Astrocyte of the cerebellum (primary cell): ENCODE measurements at regions not wholly inside any gene's neighbourhood (a gene's known extent, or its start where the extent isn't known, plus 50 kb on each side); places are given as distances from the start of the nearest gene placed in this dataset.
"Not testable (repeated sequence)": the region's sequence is repeated elsewhere in the genome, so short reads cannot be mapped to it uniquely, and the experiment has no call there.

ENCODE experiments used
- DNase-seq: peaks from one replicate; pipeline ENCODE4 v3.0.0-alpha.2; 2011; ENCODE audit warnings: low read depth
- H3K4me3 ChIP-seq: 2 replicates; pipeline ENCODE4 v1.5.1; 2011; ENCODE audit warnings: mild to moderate bottlenecking, low read depth, low read length, moderate library complexity
- in situ Hi-C: cut with HindIII; loops from 2 replicates; pipeline ENCODE4 v1.10.0; 2017; ENCODE audit warnings: low sequenced_read_pairs
- TF ChIP-seq, protein P1 (sequence below): IDR thresholded peaks from 2 replicates; pipeline ENCODE4 v1.5.1; 2012; ENCODE audit warnings: low read length, low read depth, moderate library complexity, mild to moderate bottlenecking; ENCODE audit errors: missing control alignments

GRCh38 chrX:13387666-13388494 lies 68.0 kb upstream of the ATXN3L start:
- no peak overlapping the region for H3K4me3 ChIP-seq
- TF ChIP-seq, protein P1, sequence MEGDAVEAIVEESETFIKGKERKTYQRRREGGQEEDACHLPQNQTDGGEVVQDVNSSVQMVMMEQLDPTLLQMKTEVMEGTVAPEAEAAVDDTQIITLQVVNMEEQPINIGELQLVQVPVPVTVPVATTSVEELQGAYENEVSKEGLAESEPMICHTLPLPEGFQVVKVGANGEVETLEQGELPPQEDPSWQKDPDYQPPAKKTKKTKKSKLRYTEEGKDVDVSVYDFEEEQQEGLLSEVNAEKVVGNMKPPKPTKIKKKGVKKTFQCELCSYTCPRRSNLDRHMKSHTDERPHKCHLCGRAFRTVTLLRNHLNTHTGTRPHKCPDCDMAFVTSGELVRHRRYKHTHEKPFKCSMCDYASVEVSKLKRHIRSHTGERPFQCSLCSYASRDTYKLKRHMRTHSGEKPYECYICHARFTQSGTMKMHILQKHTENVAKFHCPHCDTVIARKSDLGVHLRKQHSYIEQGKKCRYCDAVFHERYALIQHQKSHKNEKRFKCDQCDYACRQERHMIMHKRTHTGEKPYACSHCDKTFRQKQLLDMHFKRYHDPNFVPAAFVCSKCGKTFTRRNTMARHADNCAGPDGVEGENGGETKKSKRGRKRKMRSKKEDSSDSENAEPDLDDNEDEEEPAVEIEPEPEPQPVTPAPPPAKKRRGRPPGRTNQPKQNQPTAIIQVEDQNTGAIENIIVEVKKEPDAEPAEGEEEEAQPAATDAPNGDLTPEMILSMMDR, result no peak
- in situ Hi-C loops, result no loop called here
- DNase-seq, result no peak

GRCh38 chrX:13386636-13387035 lies 66.8 kb upstream of the ATXN3L start:
- TF ChIP-seq, protein P1, result no peak
- H3K4me3 ChIP-seq, result no peak overlapping the region
- DNase-seq, result no peak
- in situ Hi-C loops, result no loop called here

DNA sequence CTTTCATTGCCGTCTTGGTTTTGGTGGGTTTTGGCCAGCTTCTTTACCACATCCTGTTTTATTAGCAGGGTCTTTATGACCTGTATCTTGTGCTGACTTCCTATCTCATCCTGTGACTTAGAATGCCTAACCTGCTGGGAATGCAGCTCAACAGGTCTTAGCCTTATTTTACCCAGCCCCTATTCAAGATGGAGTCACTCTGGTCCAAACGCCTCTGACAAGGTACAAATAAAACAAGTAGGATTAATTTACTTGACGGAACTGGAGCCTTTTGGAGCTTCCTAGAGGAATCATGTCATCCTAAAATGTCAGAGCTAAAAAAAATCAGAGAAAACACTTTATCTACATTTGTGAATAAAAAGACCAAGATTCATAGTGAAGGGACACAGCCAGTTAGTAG lies 66.2 kb upstream of the ATXN3L start:
- in situ Hi-C loops, result no loop called here
- DNase-seq, result no peak
- TF ChIP-seq, protein P1, result no peak
- no peak overlapping the region for H3K4me3 ChIP-seq

GRCh38 chrX:13383907-13384306 lies 64.1 kb upstream of the ATXN3L start:
- in situ Hi-C loops, result no loop called here

GRCh38 chrX:13381514-13381913 lies 61.7 kb upstream of the ATXN3L start:
- TF ChIP-seq, protein P1, result no peak
- DNase-seq, result no peak
- in situ Hi-C loops, result no loop called here
- no peak overlapping the region for H3K4me3 ChIP-seq

More at GRCh38 chrX:13383907-13384306, 64.1 kb upstream of the ATXN3L start:
- no peak for DNase-seq
- no peak overlapping the region for H3K4me3 ChIP-seq
- TF ChIP-seq, protein P1, result no peak

DNA sequence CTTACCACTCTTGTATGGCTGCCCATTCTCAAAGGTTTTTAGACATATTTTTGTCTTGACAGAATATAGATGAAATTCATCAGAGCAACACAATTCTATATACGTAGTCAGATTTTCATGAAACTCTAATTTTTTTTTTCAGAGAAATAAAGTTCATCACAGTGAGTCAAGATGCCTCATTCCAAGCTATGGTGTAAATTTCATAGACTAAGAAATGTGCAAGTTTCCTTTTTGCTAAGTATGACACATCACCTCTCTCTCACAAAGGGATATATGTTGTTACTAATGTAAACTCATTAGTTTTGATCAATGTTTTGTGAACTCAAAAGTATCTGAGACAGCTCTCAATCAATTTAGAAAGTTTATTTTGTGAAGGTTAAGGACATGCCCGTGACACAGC lies 60.4 kb upstream of the ATXN3L start:
- DNase-seq, result no peak
- in situ Hi-C loops, result no loop called here
- TF ChIP-seq, protein P1, result no peak
- H3K4me3 ChIP-seq, result no peak overlapping the region

DNA sequence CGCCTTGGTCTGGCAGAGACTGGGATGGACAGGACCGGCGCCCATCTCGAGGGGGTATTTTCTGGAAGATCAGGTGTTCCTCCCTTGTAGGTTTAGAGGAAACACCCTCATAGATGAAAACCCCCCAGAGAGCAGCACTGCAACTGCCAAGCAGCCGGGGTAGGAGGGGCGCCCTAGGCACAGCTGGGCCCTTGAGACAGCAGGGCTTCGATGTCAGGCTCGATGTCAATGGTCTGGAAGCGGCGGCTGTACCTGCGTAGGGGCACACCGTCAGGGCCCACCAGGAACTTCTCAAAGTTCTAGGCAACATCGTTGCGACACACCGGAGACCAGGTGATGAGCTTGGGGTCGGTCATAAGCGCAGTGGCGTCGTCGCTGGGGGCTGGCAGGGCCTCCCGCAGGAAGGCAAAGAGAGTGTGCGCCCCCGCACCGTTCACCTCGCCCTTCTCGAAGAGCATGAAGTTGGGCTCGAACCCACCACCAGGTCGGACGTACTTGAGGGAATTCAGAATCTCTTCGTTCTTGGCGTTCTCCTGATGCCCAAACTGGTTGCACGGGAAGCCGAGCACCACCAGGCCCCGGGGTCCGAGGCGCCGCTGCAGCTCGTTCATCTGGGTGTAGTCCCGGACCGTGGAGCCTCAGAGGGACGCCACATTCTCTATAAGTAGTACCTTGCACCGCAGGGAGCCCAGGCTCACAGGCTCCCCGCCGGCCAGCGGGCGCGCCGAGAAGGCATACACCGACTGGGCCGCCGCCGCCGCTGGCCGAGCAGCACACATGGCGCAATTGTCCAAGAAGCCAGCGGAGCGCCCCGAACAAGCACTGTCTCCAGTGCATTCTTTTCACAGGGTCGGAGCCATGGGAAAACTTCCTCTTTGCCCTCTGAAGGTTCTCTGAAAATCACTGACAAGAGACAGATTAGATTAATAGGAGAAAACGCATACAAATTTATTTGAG lies 59.0 kb upstream of the ATXN3L start:
- in situ Hi-C loops, H3K4me3 ChIP-seq, DNase-seq: not testable (repeated sequence)
